GM12892 (cell line): ENCODE measurements at regions not wholly inside any gene's neighbourhood (a gene's known extent, or its start where the extent isn't known, plus 50 kb on each side); places are given as distances from the start of the nearest gene placed in this dataset.

Experiments used
- POLR2A ChIP-seq: IDR thresholded peaks from 2 replicates; pipeline ENCODE4 v1.6.1; 2011; ENCODE audit warnings: low read depth, low read length, control low read depth
- TAF1 ChIP-seq: IDR thresholded peaks from 2 replicates; pipeline ENCODE4 v1.6.1; 2011; ENCODE audit warnings: low read depth, mild to moderate bottlenecking, control low read depth, low read length, borderline replicate concordance

GRCh38 chr3:68019876-68020275, 365.5 kb upstream of the SUCLG2 start:
- TF ChIP-seq POLR2A (no peak), TAF1 (no peak)
